Skeletal muscle satellite cell (primary cell): ENCODE measurements at regions not wholly inside any gene's neighbourhood (a gene's known extent, or its start where the extent isn't known, plus 50 kb on each side); places are given as distances from the start of the nearest gene placed in this dataset.
"Not testable (repeated sequence)": the region's sequence is repeated elsewhere in the genome, so short reads cannot be mapped to it uniquely, and the experiment has no call there.

Experiments
- H3K27me3 ChIP-seq: 2 replicates; pipeline ENCODE4 v1.7.0; 2013; ENCODE audit warnings: low read length; ENCODE audit not compliant: control insufficient read depth, insufficient read depth
- H3K36me3 ChIP-seq: 2 replicates; pipeline ENCODE4 v1.7.0; 2013; ENCODE audit warnings: mild to moderate bottlenecking, control low read depth, low read length; ENCODE audit not compliant: insufficient read depth
- H3K4me1 ChIP-seq: 2 replicates; pipeline ENCODE4 v1.7.0; 2013; ENCODE audit warnings: low read length; ENCODE audit not compliant: control insufficient read depth, insufficient read depth
- H3K4me2 ChIP-seq: 2 replicates; pipeline ENCODE4 v1.7.0; 2013; ENCODE audit warnings: mild to moderate bottlenecking, low read length
- H3K4me3 ChIP-seq: 2 replicates; pipeline ENCODE4 v1.7.0; 2013; ENCODE audit warnings: low read length
- H3K9ac ChIP-seq: 2 replicates; pipeline ENCODE4 v1.7.0; 2013; ENCODE audit warnings: mild to moderate bottlenecking, low read depth, low read length, moderate library complexity
- H3K9me3 ChIP-seq: replicated peaks from 2 replicates; pipeline ENCODE4 v1.7.0; 2013; ENCODE audit warnings: mild to moderate bottlenecking, control low read depth, low read length

DNA sequence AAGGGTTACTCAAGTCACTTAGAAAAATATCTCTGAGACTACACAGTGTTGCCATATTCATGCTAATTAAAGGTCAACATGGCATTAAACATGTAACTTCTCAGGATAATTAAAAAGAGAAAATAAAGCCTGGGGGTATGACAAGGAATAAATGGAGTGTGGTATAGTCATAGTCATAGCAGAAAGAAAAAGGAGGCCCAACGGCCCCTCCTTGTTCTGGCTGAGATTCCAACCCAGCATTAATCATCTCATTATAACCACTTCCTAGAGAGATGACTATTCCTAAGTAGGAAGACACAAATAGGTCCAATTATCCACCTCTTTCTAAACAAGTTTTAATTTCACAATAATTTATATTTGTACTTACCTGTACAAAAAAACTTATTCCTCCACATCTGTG lies 778.4 kb upstream of the AADAT start:
- Histone ChIP-seq H3K27me3 (no peaks in the 10 kb centered on the region), H3K4me2 (no peak overlapping the region), H3K9ac (no peak overlapping the region), H3K4me1 (no peaks in the 10 kb centered on the region), H3K4me3 (no peak overlapping the region), H3K9me3 (peaks cover 4% of the 10 kb centered on the region), H3K36me3 (no peaks in the 10 kb centered on the region)

DNA sequence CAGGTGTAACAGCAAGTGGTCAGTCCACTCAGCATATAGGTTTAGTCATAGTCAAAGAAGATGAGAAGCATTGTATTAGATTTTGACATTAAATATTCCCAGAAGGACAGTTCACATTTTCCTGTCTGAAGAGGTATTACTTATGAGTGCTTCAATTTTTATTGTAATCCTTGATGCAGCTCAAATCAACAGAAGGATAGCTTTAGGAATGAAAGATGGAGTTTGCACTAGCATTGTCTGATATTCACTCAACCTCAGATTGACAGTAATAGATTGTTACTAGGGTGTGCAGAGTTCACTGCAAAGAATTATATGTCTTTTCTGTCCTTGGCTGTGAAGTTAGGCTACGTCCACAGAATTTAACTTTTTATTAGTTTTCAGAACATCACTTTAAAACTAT lies 764.3 kb upstream of the AADAT start:
- Histone ChIP-seq H3K4me2 (no peak overlapping the region), H3K9me3 (no peaks in the 10 kb centered on the region), H3K9ac (no peak overlapping the region), H3K4me3 (no peak overlapping the region), H3K27me3 (no peaks in the 10 kb centered on the region), H3K4me1 (no peaks in the 10 kb centered on the region), H3K36me3 (no peaks in the 10 kb centered on the region)

DNA sequence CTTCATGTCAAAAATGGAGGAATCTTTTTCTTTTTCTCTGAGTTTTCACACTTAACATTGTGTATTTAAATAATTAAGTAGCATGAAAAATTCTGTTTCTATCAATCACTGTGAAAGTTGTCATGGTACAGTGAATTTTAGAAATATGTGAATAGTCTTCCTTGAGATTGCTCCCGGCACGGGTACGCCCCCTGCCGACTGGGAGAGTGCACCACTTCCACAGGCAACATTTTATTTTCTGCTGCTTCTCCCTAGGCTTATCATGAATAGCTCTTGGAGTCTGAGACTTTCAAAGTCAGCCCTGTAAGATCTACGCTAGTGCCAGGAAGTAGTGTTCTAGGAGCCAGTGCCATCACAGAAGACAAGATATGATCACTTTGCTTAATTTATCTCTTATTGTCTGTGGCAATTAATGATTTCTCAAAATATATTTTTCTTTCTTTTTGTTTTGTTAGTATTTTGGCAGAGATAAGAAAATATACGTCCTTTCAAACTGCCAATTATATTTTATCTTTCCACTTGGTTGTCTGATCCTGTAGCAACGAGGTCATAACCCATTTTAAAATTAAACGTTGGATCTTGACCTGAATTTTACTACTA lies 763.8 kb upstream of the AADAT start:
- Histone ChIP-seq H3K9ac (no peak overlapping the region), H3K27me3 (no peaks in the 10 kb centered on the region), H3K9me3 (no peaks in the 10 kb centered on the region), H3K4me1 (no peaks in the 10 kb centered on the region), H3K4me2 (no peak overlapping the region), H3K4me3 (no peak overlapping the region), H3K36me3 (no peaks in the 10 kb centered on the region)

DNA sequence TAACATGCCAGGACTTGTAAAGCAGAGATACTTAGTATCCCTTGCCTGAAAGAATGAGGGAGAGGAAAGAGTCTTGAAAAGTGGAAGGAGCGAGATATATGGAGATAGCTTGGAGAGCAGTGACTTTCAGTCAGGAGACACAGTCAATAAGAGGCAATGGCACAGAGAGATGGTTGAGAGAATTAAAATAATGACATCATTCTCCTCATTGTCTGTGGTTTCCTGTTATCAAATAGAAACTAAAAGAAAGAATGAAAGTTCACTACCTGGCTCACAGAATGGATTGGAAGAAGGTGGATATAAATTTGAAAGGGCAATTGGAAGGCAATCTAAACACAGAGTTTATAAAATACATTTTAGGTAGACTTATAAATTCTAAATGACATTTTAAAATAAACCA lies 760.2 kb upstream of the AADAT start:
- Histone ChIP-seq H3K9me3 (no peaks in the 10 kb centered on the region), H3K4me1 (no peaks in the 10 kb centered on the region), H3K4me3 (no peak overlapping the region), H3K36me3 (no peaks in the 10 kb centered on the region), H3K9ac (no peak overlapping the region), H3K4me2 (no peak overlapping the region), H3K27me3 (no peaks in the 10 kb centered on the region)

DNA sequence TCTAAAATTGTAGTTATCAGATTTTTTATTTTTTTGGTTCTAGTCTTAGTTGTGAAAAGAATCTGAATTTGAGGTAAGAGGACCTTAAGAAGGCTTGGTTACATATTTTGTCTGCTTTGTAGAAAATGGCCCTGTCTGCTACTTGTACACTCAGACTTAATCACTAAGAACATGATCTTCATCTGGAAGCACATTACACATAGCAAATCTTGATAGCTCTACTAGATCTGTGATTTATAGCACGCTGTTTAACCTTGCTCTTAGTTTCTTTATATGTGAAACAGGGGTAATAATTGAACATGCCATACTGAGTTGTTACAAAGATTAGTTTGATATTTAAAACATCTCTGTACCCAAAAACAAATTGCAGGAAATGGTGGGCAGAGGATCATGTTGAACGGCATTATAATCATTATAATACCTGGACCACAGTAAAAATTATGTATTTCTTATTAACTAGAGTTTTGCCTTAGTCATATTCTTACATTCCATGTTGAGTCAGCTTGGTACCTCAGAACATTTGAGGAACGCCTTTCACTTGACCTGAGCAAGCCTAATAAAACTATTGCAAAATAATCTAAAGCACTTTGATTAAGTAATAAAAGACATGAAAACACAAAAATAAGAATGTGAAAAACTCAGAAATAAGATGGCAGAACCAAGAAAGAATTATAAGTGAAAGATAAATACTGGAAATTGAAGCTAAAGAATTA lies 738.0 kb upstream of the AADAT start:
- Histone ChIP-seq H3K4me2 (no peak overlapping the region), H3K9ac (no peak overlapping the region), H3K4me1 (no peaks in the 10 kb centered on the region), H3K36me3 (no peaks in the 10 kb centered on the region), H3K9me3 (no peaks in the 10 kb centered on the region), H3K27me3 (no peaks in the 10 kb centered on the region), H3K4me3 (no peak overlapping the region)

DNA sequence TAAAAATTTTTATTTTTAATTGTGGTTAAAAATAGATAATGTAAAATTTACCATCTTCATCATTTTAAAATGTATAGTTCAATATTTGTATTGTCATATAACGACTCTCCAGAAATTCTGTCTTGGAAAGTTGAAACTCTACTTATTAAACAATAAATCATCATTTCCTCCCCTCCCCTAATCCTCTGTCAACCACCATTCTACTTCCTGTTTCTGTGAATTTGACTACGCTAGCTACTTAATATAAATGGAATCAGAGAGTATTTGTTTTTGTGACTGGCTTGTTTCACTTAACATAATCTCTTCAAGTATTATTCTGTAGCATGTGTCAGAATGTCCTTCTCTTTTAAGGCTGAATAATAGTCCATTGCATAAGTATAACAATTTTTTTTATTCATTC lies 729.0 kb upstream of the AADAT start:
- Histone ChIP-seq H3K4me2 (no peak overlapping the region), H3K4me1 (no peaks in the 10 kb centered on the region), H3K9ac (no peak overlapping the region), H3K27me3 (no peaks in the 10 kb centered on the region), H3K4me3 (no peak overlapping the region), H3K9me3 (peaks cover 7% of the 10 kb centered on the region), H3K36me3 (no peaks in the 10 kb centered on the region)

DNA sequence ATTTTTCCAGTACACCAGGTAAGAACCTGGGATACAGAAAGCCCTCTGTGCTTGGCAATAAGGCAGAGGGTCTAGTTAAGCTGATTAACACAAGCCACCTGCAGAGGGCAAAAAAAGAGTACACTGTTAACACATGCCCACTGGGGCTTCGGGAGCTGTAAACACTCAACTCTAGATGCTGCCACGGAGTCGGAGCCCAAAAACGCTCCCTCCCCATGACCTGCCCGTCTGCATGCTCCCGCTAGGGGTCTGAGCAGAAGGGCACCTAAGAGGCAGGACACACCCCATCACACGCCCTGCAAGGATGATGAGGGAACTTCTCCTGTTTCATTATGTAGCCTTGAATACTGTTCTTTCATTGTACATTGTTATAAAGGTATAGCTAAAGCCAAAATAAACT lies 715.6 kb upstream of the AADAT start:
- no peaks in the 10 kb centered on the region for H3K4me1 ChIP-seq
- H3K9ac ChIP-seq: no peak overlapping the region
- H3K4me2 ChIP-seq: no peak overlapping the region
- H3K27me3 ChIP-seq: no peaks in the 10 kb centered on the region
- H3K9me3 ChIP-seq: no peaks in the 10 kb centered on the region
- no peak overlapping the region for H3K4me3 ChIP-seq
- no peaks in the 10 kb centered on the region for H3K36me3 ChIP-seq

DNA sequence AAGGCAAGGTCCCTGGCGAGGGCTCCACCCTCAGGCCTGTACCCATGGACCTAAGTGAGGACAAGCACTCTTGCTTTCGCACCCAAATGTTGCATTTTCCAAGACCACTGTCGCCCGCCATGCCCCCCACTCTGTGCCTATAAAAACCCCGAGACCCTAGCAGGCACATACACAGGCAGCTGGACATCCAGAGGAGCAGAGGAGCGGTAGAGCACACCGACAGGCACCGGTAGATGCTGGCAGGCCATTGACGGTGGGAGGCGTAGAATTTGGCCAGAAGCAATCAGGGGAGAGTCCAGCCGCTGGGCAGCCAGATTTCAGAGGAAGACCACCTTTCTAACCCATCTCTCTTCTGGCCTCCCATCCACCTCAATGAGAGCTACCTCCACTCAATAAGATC lies 715.2 kb upstream of the AADAT start:
- Histone ChIP-seq H3K36me3 (no peaks in the 10 kb centered on the region), H3K9me3 (no peaks in the 10 kb centered on the region), H3K27me3 (no peaks in the 10 kb centered on the region), H3K4me2 (no peak overlapping the region), H3K4me1 (no peaks in the 10 kb centered on the region), H3K9ac (no peak overlapping the region), H3K4me3 (no peak overlapping the region)

DNA sequence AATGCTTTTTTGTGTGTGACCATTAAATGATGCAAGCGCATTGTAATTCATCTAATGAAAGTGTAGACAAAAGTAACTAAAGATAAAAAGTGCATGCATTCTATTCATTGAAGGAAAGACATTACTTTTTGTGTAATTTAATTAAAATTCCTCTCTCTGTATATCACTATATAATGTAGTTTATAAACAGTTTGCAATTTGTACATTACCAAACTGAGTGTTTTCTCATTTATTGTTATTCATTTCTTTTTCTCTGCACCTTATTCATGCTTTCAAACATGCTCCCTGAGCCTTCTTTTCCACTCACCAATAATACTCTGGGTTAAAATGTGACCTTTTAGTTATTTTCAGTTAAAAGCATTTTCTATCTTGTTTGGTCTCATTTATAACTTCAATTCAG lies 713.7 kb upstream of the AADAT start:
- no peaks in the 10 kb centered on the region for H3K4me1 ChIP-seq

DNA sequence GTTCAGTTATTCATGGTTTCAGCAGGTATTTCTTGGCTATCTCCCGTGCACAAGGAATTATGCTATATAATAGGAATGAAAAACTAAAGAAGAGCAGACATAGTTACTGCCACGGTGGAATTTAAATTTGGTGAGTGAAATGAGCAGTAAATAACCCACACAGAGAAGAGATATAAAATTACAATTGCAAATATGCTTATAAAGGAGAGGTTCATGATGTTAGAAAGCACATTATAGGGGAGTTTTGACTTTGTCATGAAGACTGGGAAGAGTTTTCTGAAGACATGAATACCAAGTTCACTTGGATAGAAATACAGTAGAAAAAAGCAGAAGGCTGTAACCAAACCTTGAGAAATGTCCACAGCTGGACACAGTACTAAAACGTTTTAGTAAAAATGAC lies 712.0 kb upstream of the AADAT start:
- no peaks in the 10 kb centered on the region for H3K4me1 ChIP-seq
- no peaks in the 10 kb centered on the region for H3K36me3 ChIP-seq
- no peak overlapping the region for H3K4me3 ChIP-seq
- H3K4me2 ChIP-seq: no peak overlapping the region
- H3K27me3 ChIP-seq: no peaks in the 10 kb centered on the region
- H3K9ac ChIP-seq: no peak overlapping the region
- H3K9me3 ChIP-seq: no peaks in the 10 kb centered on the region

More for the DNA sequence above, 713.7 kb upstream of the AADAT start:
- Histone ChIP-seq H3K36me3 (no peaks in the 10 kb centered on the region), H3K4me2 (no peak overlapping the region), H3K9me3 (no peaks in the 10 kb centered on the region), H3K9ac (no peak overlapping the region), H3K27me3 (no peaks in the 10 kb centered on the region), H3K4me3 (no peak overlapping the region)

DNA sequence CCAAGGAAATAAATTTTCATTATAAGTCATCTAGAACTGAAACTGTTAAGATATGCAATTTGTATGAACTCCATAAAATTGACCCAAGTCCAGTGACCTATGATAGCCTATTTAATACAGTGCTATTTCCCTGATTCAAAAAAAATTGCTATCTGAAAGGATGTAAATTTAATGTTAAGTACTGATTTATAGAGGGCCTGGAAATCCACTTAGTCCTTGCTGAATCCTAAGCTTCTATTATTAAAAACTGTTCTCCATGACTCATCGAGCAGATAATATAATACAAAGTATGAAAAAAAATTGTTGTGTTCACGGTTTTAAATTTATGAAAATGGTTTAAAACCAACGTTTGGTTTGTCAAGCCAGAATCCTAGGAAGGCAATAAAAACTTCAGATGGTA lies 704.8 kb upstream of the AADAT start:
- Histone ChIP-seq H3K36me3 (no peaks in the 10 kb centered on the region), H3K9me3 (no peaks in the 10 kb centered on the region)

DNA sequence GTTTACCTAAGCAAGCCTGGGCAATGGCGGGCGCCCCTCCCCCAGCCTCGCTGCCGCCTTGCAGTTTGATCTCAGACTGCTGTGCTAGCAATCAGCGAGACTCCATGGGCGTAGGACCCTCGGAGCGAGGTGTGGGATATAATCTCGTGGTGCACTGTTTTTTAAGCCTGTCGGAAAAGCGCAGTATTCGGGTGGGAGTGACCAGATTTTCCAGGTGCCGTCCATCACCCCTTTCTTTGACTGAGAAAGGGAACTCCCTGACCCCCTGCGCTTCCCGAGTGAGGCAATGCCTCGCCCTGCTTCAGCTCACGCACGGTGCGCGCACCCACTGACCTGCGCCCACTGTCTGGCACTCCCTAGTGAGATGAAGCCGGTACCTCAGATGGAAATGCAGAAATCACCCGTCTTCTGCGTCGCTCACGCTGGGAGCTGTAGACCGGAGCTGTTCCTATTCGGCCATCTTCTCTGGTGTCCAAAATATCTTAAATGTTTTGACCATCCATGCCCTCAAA lies 698.8 kb upstream of the AADAT start:
- H3K4me1 ChIP-seq, H3K4me2 ChIP-seq, H3K4me3 ChIP-seq, H3K9me3 ChIP-seq, H3K27me3 ChIP-seq, H3K36me3 ChIP-seq, H3K9ac ChIP-seq: not testable (repeated sequence)

More for the DNA sequence above, 704.8 kb upstream of the AADAT start:
- Histone ChIP-seq H3K4me3 (no peak overlapping the region), H3K4me1 (no peaks in the 10 kb centered on the region), H3K27me3 (no peaks in the 10 kb centered on the region), H3K9ac (no peak overlapping the region), H3K4me2 (no peak overlapping the region)
